ENCODE measurements at regions not wholly inside any gene's neighbourhood (a gene's known extent, or its start where the extent isn't known, plus 50 kb on each side); places are given as distances from the start of the nearest gene placed in this dataset.

DNA sequence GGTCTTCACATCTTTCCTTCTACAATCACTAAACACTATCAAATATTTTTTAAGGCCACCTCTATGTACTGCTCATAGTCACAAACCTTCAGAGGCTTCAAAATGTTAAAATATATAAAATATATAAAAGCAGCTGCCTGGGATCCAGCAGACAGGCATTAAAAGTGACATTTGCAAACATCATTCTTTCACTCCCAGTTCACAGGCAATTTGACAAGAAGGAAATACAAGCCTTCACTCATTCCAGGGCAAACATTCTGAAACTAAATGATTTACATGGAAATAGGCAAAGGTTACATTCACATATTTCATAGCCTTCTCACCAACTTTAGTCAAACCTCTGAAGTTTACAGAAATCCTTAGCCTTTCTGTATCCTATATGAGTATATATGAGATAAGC is 266.3 kb downstream of the TBL1XR1 start:
- intact Hi-C loops (cut with micrococcal nuclease) (loop anchor here (10.0 kb wide), 1 partner anchor 1454 kb away; no protein-coding TSS in a partner anchor), in situ Hi-C loops (cut with MboI) (loop anchor here (10.0 kb wide), 1 partner anchor 406 kb away; no protein-coding TSS in a partner anchor)
- POLR2A ChIA-PET, result no interaction called here
- BruUV-seq (replicated peaks), result no TSS peak
- Histone ChIP-seq H3K27me3 (ENCODE audit: control insufficient read depth in 2 of 2, insufficient read depth in 2 of 2, low read length in 2 of 2) (no peaks in the 10 kb centered on the region; a peak in 1 of 5 replicates), H3K9ac (ENCODE audit: insufficient read depth in 1 of 2, low read depth in 2 of 2, low read length in 2 of 2) (no peak overlapping the region), H2AFZ (ENCODE audit: low read depth, low read length) (no peak overlapping the region), H3K79me2 (ENCODE audit: control insufficient read depth, insufficient read depth, low read length) (no peaks in the 10 kb centered on the region), H3K9me1 (ENCODE audit: control insufficient read depth, insufficient read depth, low read length) (no peaks in the 10 kb centered on the region), H3K4me3 (no peak overlapping the region), H3K4me2 (ENCODE audit: insufficient read depth, low read length) (no peak overlapping the region), H3K27ac (ENCODE audit: extremely low read depth, low read depth, low read length) (no peak overlapping the region), H3K9me3 (replicated peaks; ENCODE audit: control insufficient read depth, insufficient read depth, low read depth, low read length) (no peaks in the 10 kb centered on the region; the same call in 1 of the 2 replicates), H3K4me1 (replicated peaks in 1 of 2; ENCODE audit: control insufficient read depth in 2 of 2, insufficient read depth in 2 of 2, low read length in 2 of 2) (peaks cover 0 to 6% of the 10 kb centered on the region in 2 experiments; a peak in 1 of 5 replicates), H4K20me1 (replicated peaks; ENCODE audit: control insufficient read depth, insufficient read depth, low read length) (no peaks in the 10 kb centered on the region), H3K36me3 (ENCODE audit: control insufficient read depth, insufficient read depth, low read length) (no peaks in the 10 kb centered on the region)
- FAIRE-seq (no peak), DNase-seq (ENCODE audit: extremely low read depth in 1 of 4, low spot score in 3 of 4) (no peak), ATAC-seq (no peak)
- CTCF ChIA-PET (ENCODE audit: low intra/inter-chr PET ratio), result no interaction called here
- no peak for TF ChIP-seq ZNF212 (CRISPR knock-in tag; IDR thresholded peaks at IDR 0.05)
- TF ChIP-seq, protein P1, sequence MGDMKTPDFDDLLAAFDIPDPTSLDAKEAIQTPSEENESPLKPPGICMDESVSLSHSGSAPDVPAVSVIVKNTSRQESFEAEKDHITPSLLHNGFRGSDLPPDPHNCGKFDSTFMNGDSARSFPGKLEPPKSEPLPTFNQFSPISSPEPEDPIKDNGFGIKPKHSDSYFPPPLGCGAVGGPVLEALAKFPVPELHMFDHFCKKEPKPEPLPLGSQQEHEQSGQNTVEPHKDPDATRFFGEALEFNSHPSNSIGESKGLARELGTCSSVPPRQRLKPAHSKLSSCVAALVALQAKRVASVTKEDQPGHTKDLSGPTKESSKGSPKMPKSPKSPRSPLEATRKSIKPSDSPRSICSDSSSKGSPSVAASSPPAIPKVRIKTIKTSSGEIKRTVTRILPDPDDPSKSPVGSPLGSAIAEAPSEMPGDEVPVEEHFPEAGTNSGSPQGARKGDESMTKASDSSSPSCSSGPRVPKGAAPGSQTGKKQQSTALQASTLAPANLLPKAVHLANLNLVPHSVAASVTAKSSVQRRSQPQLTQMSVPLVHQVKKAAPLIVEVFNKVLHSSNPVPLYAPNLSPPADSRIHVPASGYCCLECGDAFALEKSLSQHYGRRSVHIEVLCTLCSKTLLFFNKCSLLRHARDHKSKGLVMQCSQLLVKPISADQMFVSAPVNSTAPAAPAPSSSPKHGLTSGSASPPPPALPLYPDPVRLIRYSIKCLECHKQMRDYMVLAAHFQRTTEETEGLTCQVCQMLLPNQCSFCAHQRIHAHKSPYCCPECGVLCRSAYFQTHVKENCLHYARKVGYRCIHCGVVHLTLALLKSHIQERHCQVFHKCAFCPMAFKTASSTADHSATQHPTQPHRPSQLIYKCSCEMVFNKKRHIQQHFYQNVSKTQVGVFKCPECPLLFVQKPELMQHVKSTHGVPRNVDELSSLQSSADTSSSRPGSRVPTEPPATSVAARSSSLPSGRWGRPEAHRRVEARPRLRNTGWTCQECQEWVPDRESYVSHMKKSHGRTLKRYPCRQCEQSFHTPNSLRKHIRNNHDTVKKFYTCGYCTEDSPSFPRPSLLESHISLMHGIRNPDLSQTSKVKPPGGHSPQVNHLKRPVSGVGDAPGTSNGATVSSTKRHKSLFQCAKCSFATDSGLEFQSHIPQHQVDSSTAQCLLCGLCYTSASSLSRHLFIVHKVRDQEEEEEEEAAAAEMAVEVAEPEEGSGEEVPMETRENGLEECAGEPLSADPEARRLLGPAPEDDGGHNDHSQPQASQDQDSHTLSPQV (IDR thresholded peaks at IDR 0.05), result no peak
- TF ChIP-seq ZZZ3 (IDR thresholded peaks at IDR 0.05), result no peak
- no peak for TF ChIP-seq FOXA1 (IDR thresholded peaks at IDR 0.05; ENCODE audit: borderline replicate concordance)
- TF ChIP-seq PRMT5 (CRISPR knock-in tag; IDR thresholded peaks at IDR 0.05), result no peak
- TF ChIP-seq ILF3 (IDR thresholded peaks at IDR 0.05; ENCODE audit: borderline replicate concordance), result no peak
- no peak for TF ChIP-seq SAP30 (IDR thresholded peaks at IDR 0.05; ENCODE audit: borderline replicate concordance, insufficient read depth, low read depth, low read length, poor library complexity, severe bottlenecking)

All from K562 (cell line).